ENCODE measurements at regions not wholly inside any gene's neighbourhood (a gene's known extent, or its start where the extent isn't known, plus 50 kb on each side); places are given as distances from the start of the nearest gene placed in this dataset.

DNA sequence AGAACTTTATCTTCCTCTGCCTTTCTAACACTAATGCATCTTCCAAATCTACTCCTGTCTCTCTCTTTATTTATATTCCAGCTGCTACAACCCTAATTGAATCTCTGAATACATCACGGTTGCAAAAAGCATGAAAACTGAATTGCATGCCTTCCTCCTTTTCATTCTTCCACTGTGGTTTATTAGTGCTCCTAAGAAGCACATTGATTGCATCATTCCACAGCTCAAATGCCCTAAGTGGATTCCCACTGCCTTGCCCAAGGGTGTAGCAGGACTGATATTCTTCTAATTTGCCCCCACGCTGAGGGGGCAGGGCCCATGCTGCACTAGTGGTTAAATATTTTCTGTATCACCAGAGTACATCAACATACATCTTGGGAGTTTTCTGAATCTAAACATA lies 640.8 kb downstream of the EFNB2 start:
- TF ChIP-seq FOXP2 (optimal IDR thresholded peaks at IDR 0.05; ENCODE audit: control extremely low read depth, extremely low read length, insufficient read depth): no peak
- TF ChIP-seq EZH2 (IDR thresholded peaks at IDR 0.05): no peak

Measured in SK-N-MC (cell line).